Kidney (tissue), 13 donors: ENCODE measurements at regions not wholly inside any gene's neighbourhood (a gene's known extent, or its start where the extent isn't known, plus 50 kb on each side); places are given as distances from the start of the nearest gene placed in this dataset.

Experiments
- DNase-seq, 5 donors: peaks; one replicate each; pipeline ENCODE4 v3.0.0-alpha.2; 2013 to 2020
- FAIRE-seq: peaks from 2 replicates; lab custom pipeline; 2012; peaks lifted over from hg19 to GRCh38; lab: Jason Lieb, UNC
- H3K27ac ChIP-seq, 2 donors: one replicate each; pipeline ENCODE4 v1.7.0; 2013; ENCODE audit warnings: low read depth in 2 of 2, low read length in 2 of 2, inconsistent platforms in 1 of 2
- H3K27me3 ChIP-seq: one replicate; pipeline ENCODE4 v1.7.1; 2013; ENCODE audit warnings: low read length, inconsistent platforms; ENCODE audit not compliant: control insufficient read depth, insufficient read depth
- H3K36me3 ChIP-seq, 3 donors: one replicate each; pipeline versions ENCODE4 v1.7.0 to v1.7.1; 2013; ENCODE audit warnings: low read length in 3 of 3, control low read depth in 1 of 3, inconsistent platforms in 1 of 3; ENCODE audit not compliant: insufficient read depth in 3 of 3, control insufficient read depth in 2 of 3
- H3K4me1 ChIP-seq, 3 donors: one replicate each; pipeline versions ENCODE4 v1.7.0 to v1.7.1; 2013; ENCODE audit warnings: low read length in 3 of 3, inconsistent platforms in 1 of 3, low read depth in 1 of 3; ENCODE audit not compliant: control insufficient read depth in 2 of 3, insufficient read depth in 2 of 3
- H3K4me3 ChIP-seq, 3 donors: one replicate each; pipeline versions ENCODE4 v1.7.0 to v1.8.1; 2013; ENCODE audit warnings: low read length in 3 of 3, control low read depth in 1 of 3, inconsistent platforms in 1 of 3
- H3K9ac ChIP-seq, 3 donors: one replicate each; pipeline versions ENCODE4 v1.7.0 to v1.7.1; 2013; ENCODE audit warnings: low read length in 3 of 3, control low read depth in 1 of 3, inconsistent platforms in 1 of 3
- H3K9me3 ChIP-seq, 3 donors: one replicate each; pipeline versions ENCODE4 v1.7.0 to v1.7.1; 2013; ENCODE audit warnings: low read length in 3 of 3, control low read depth in 1 of 3, inconsistent platforms in 1 of 3; ENCODE audit not compliant: control insufficient read depth in 2 of 3, insufficient read depth in 1 of 3
- intact Hi-C: fragments of 100-400 bp; cut with DNase I; formaldehyde crosslinking; loops from one replicate; pipeline ENCODE4 v1.11.1; 2022
- TF ChIP-seq, protein P1 (sequence below): IDR thresholded peaks from 3 replicates; pipeline ENCODE4 v1.5.1; 2012; ENCODE audit warnings: mild to moderate bottlenecking, moderate library complexity, borderline replicate concordance; ENCODE audit not compliant: insufficient read depth; ENCODE audit errors: extremely low read depth
- donor health status: control.
- donor health status: control.
- donor health status: control.
- donor health status: control.
- donor health status: control.
- donor health status: DM: yes; HTN: yes; CAD: no.
- donor health status: Normal renal cell carcinoma (clear cell type).

GRCh38 chr12:61808856-61809255 is 451.3 kb upstream of the USP15 start:
- H3K4me3 ChIP-seq: no peak overlapping the region
- H3K27ac ChIP-seq: no peak overlapping the region
- FAIRE-seq (no peak), DNase-seq (no peak)
- no peaks in the 10 kb centered on the region for H3K36me3 ChIP-seq
- H3K9ac ChIP-seq: no peak overlapping the region
- H3K4me1 ChIP-seq: no peaks in the 10 kb centered on the region
- H3K27me3 ChIP-seq: no peaks in the 10 kb centered on the region
- peaks cover 0 to 2% (median 0%) of the 10 kb centered on the region in 3 donors for H3K9me3 ChIP-seq
- intact Hi-C loops: no loop called here
- TF ChIP-seq, protein P1, sequence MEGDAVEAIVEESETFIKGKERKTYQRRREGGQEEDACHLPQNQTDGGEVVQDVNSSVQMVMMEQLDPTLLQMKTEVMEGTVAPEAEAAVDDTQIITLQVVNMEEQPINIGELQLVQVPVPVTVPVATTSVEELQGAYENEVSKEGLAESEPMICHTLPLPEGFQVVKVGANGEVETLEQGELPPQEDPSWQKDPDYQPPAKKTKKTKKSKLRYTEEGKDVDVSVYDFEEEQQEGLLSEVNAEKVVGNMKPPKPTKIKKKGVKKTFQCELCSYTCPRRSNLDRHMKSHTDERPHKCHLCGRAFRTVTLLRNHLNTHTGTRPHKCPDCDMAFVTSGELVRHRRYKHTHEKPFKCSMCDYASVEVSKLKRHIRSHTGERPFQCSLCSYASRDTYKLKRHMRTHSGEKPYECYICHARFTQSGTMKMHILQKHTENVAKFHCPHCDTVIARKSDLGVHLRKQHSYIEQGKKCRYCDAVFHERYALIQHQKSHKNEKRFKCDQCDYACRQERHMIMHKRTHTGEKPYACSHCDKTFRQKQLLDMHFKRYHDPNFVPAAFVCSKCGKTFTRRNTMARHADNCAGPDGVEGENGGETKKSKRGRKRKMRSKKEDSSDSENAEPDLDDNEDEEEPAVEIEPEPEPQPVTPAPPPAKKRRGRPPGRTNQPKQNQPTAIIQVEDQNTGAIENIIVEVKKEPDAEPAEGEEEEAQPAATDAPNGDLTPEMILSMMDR: no peak

DNA sequence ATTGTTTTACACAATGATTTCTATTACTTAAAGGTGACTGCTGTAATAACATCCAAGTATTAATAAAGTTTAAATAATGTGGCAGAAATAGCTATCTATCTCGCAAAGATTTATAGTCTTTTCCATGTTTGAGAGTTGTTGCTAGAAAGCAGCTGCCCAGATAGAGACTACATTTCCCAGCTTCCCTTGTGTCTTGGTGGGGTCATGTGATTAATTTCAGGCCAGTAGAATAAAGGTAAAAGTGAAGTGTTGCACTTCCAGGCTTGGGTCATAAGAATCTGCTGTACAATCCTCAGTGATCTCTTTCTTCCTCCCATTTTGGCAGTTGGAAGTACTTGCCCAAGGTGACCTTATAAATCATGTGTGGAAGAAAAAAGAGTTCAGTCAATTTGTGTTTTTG is 449.7 kb upstream of the USP15 start:
- TF ChIP-seq, protein P1: no peak
- H3K27me3 ChIP-seq: no peaks in the 10 kb centered on the region
- H3K9me3 ChIP-seq: peaks cover 0 to 2% (median 0%) of the 10 kb centered on the region in 3 donors
- intact Hi-C loops: no loop called here
- H3K36me3 ChIP-seq: no peaks in the 10 kb centered on the region
- no peak overlapping the region for H3K4me3 ChIP-seq
- FAIRE-seq: no peak
- no peak overlapping the region for H3K9ac ChIP-seq
- no peak for DNase-seq
- no peaks in the 10 kb centered on the region for H3K4me1 ChIP-seq
- no peak overlapping the region for H3K27ac ChIP-seq

DNA sequence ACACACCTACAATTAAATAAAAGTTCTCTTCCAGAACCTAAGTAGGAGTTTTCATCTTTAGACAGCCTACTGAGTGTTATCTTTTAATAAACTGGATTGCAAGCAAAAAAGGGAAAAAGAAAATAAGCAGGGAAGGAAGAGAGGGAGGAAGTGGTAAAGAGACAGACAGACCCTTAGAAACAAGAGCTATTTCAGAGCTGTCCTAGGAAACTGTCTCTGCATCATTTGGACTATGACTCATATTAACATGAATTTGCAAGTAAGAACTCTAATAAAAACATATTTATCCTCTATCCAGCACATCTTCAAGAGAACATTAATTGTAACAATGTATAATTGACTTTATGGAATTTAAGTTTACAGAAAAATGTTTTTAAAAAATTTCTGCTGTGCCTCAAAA is 438.8 kb upstream of the USP15 start:
- no peak overlapping the region for H3K9ac ChIP-seq
- no peaks in the 10 kb centered on the region for H3K36me3 ChIP-seq
- DNase-seq: no peak
- no peaks in the 10 kb centered on the region for H3K9me3 ChIP-seq
- no peaks in the 10 kb centered on the region for H3K4me1 ChIP-seq
- no peak for FAIRE-seq
- TF ChIP-seq, protein P1: no peak
- no peak overlapping the region for H3K27ac ChIP-seq
- H3K4me3 ChIP-seq: no peak overlapping the region
- no peaks in the 10 kb centered on the region for H3K27me3 ChIP-seq
- intact Hi-C loops: no loop called here

- TF ChIP-seq, protein P1: no peak
- intact Hi-C loops: no loop called here
- DNase-seq (no peak), FAIRE-seq (no peak)
- Histone ChIP-seq H3K9ac (no peak overlapping the region), H3K4me1 (no peaks in the 10 kb centered on the region), H3K27ac (no peak overlapping the region), H3K27me3 (no peaks in the 10 kb centered on the region), H3K9me3 (no peaks in the 10 kb centered on the region), H3K36me3 (no peaks in the 10 kb centered on the region), H3K4me3 (no peak overlapping the region)
These were observed 437.1 kb upstream of the USP15 start for GRCh38 chr12:61823102-61823501.
